H1 (cell line): ENCODE measurements at regions not wholly inside any gene's neighbourhood (a gene's known extent, or its start where the extent isn't known, plus 50 kb on each side); places are given as distances from the start of the nearest gene placed in this dataset.
A peak's percentile ranks its signal among the peaks of the same experiment; 100 is the strongest.

Experiments
- CTCF ChIA-PET: fragments of 300-600 bp; sonication (Branson Sonifier 250); formaldehyde crosslinking; loops from one replicate; lab custom pipeline; 2021; ENCODE audit not compliant: partially characterized antibody; lab: Charles Lee
- POLR2A ChIA-PET: fragments of 300-600 bp; sonication (Branson Sonifier 250); formaldehyde crosslinking; loops from one replicate; lab custom pipeline; 2021; ENCODE audit warnings: inconsistent platforms; ENCODE audit not compliant: partially characterized antibody; lab: Charles Lee
- DNase-seq, 2 experiments: peaks; one replicate each; pipeline versions ENCODE4 v3.0.0 to v3.0.0-alpha.2; 2010 to 2022; ENCODE audit warnings: low spot score in 2 of 2, low read depth in 1 of 2, mixed read lengths in 1 of 2
- FAIRE-seq: peaks from 2 replicates; lab custom pipeline; 2011; peaks lifted over from hg19 to GRCh38; lab: Jason Lieb, UNC
- H2AFZ ChIP-seq: 2 replicates; pipeline ENCODE4 v1.8.1; 2012; ENCODE audit warnings: low read length, inconsistent platforms
- H2AK5ac ChIP-seq: 2 replicates; pipeline ENCODE4 v1.6.1; 2013; ENCODE audit warnings: low read depth, low read length
- H2BK120ac ChIP-seq: replicated peaks from 2 replicates; pipeline ENCODE3; 2013; ENCODE audit warnings: low read depth, low read length, inconsistent platforms
- H2BK12ac ChIP-seq: 2 replicates; pipeline ENCODE4 v1.6.1; 2013; ENCODE audit warnings: low read depth, low read length
- H2BK15ac ChIP-seq: 2 replicates; pipeline ENCODE4 v1.6.1; 2013; ENCODE audit warnings: low read length
- H2BK20ac ChIP-seq: 2 replicates; pipeline ENCODE4 v1.6.1; 2013; ENCODE audit warnings: low read length
- H2BK5ac ChIP-seq: 2 replicates; pipeline ENCODE4 v1.6.1; 2013; ENCODE audit warnings: low read depth, low read length
- H3K14ac ChIP-seq: 2 replicates; pipeline ENCODE4 v1.6.1; 2013; ENCODE audit warnings: inconsistent platforms; ENCODE audit not compliant: insufficient read length
- H3K18ac ChIP-seq: 2 replicates; pipeline ENCODE4 v1.6.1; 2013; ENCODE audit warnings: low read length; ENCODE audit errors: extremely low read depth
- H3K23ac ChIP-seq: 2 replicates; pipeline ENCODE4 v1.6.1; 2013; ENCODE audit warnings: inconsistent platforms; ENCODE audit not compliant: insufficient read length
- H3K23me2 ChIP-seq: 2 replicates; pipeline ENCODE4 v1.6.1; 2013; ENCODE audit warnings: low read depth, low read length
- H3K27ac ChIP-seq: 2 replicates; pipeline ENCODE4 v1.6.1; 2011; ENCODE audit warnings: low read depth, low read length, inconsistent platforms
- H3K27me3 ChIP-seq, 4 experiments: replicated peaks in 1 of 4; 1 replicate in 1 of 4; 2 replicates in 3 of 4; pipeline versions ENCODE4 v1.6.1 to v1.8.1; 2011 to 2013; ENCODE audit warnings: low read length in 3 of 4, mild to moderate bottlenecking in 3 of 4, inconsistent platforms in 2 of 4, mixed read lengths in 2 of 4, moderate library complexity in 1 of 4; ENCODE audit not compliant: control insufficient read depth in 3 of 4, insufficient read depth in 3 of 4; ENCODE audit errors: extremely low read depth in 1 of 4
- H3K36me3 ChIP-seq, 4 experiments: 2 replicates each; pipeline versions ENCODE4 v1.6.1 to v1.8.1; 2011 to 2013; ENCODE audit warnings: mild to moderate bottlenecking in 4 of 4, low read length in 3 of 4, moderate library complexity in 2 of 4, control low read depth in 1 of 4, inconsistent platforms in 1 of 4; ENCODE audit not compliant: insufficient read depth in 4 of 4, control insufficient read depth in 2 of 4
- H3K4ac ChIP-seq: replicated peaks from 2 replicates; pipeline ENCODE3; 2013; ENCODE audit warnings: low read length, low read depth, mixed read lengths, inconsistent platforms; ENCODE audit not compliant: insufficient read length
- H3K4me1 ChIP-seq, 4 experiments: replicated peaks in 1 of 4; 1 replicate in 1 of 4; 2 replicates in 3 of 4; pipeline versions ENCODE4 v1.6.1 to v1.8.1; 2011 to 2013; ENCODE audit warnings: low read length in 3 of 4, inconsistent platforms in 2 of 4, mixed read lengths in 1 of 4; ENCODE audit not compliant: insufficient read depth in 4 of 4, control insufficient read depth in 3 of 4
- H3K4me2 ChIP-seq, 2 experiments: 2 replicates each; pipeline versions ENCODE4 v1.6.1 to v1.8.1; 2011 to 2013; ENCODE audit warnings: low read depth in 2 of 2, low read length in 2 of 2, control low read depth in 1 of 2, inconsistent platforms in 1 of 2, mild to moderate bottlenecking in 1 of 2; ENCODE audit not compliant: insufficient read depth in 1 of 2
- H3K4me3 ChIP-seq, 4 experiments: fragments of 200-600, 300-600 bp in 1 of 4; sonication (generic), shearing (Covaris generic), sonication (Bioruptor Twin) in 1 of 4; 2 replicates each; pipeline versions ENCODE4 v1.5.1 to v1.8.1; 2011 to 2016; ENCODE audit warnings: low read length in 4 of 4, low read depth in 3 of 4, control low read depth in 2 of 4, inconsistent platforms in 2 of 4, mild to moderate bottlenecking in 2 of 4, mixed read lengths in 1 of 4, moderate library complexity in 1 of 4; ENCODE audit not compliant: insufficient read depth in 2 of 4; ENCODE audit errors: extremely low read depth in 1 of 4
- H3K56ac ChIP-seq: replicated peaks from 2 replicates; pipeline ENCODE3; 2013; ENCODE audit warnings: low read depth, mild to moderate bottlenecking, mixed read lengths, low read length, inconsistent platforms; ENCODE audit not compliant: insufficient read length
- H3K79me1 ChIP-seq: 2 replicates; pipeline ENCODE4 v1.6.1; 2013; ENCODE audit warnings: low read depth, low read length, control low read depth
- H3K79me2 ChIP-seq, 2 experiments: 2 replicates each; pipeline versions ENCODE4 v1.6.1 to v1.8.1; 2012 to 2013; ENCODE audit warnings: low read length in 2 of 2, mild to moderate bottlenecking in 2 of 2, inconsistent platforms in 1 of 2; ENCODE audit not compliant: insufficient read depth in 2 of 2, control insufficient read depth in 1 of 2
- H3K9ac ChIP-seq, 4 experiments: replicated peaks in 1 of 4; 1 replicate in 1 of 4; 2 replicates in 3 of 4; pipeline versions ENCODE4 v1.6.1 to v1.8.1; 2011 to 2013; ENCODE audit warnings: low read depth in 3 of 4, low read length in 3 of 4, control low read depth in 2 of 4, mild to moderate bottlenecking in 2 of 4, moderate library complexity in 2 of 4, inconsistent platforms in 1 of 4; ENCODE audit errors: extremely low read depth in 1 of 4
- H3K9me3 ChIP-seq, 2 experiments: 2 replicates each; pipeline versions ENCODE4 v1.6.1 to v1.8.1; 2012 to 2013; ENCODE audit warnings: mild to moderate bottlenecking in 2 of 2, moderate library complexity in 2 of 2, control low read depth in 1 of 2, inconsistent platforms in 1 of 2, low read depth in 1 of 2, low read length in 1 of 2, mixed read lengths in 1 of 2; ENCODE audit not compliant: insufficient read depth in 2 of 2
- H4K20me1 ChIP-seq, 2 experiments: replicated peaks in 1 of 2; 2 replicates each; pipeline versions ENCODE3 to v1.8.1; 2011 to 2013; ENCODE audit warnings: inconsistent platforms in 2 of 2, low read length in 2 of 2, mild to moderate bottlenecking in 1 of 2; ENCODE audit not compliant: insufficient read depth in 2 of 2, control insufficient read depth in 1 of 2
- H4K5ac ChIP-seq: 2 replicates; pipeline ENCODE4 v1.6.1; 2013; ENCODE audit warnings: low read length, low read depth, mixed read lengths, inconsistent platforms; ENCODE audit not compliant: insufficient read length
- H4K8ac ChIP-seq: 2 replicates; pipeline ENCODE4 v1.8.0; 2013; ENCODE audit warnings: mild to moderate bottlenecking, moderate library complexity, low read length, inconsistent platforms; ENCODE audit not compliant: insufficient read depth; ENCODE audit errors: extremely low read depth
- H4K91ac ChIP-seq: replicated peaks from 2 replicates; pipeline ENCODE3; 2013; ENCODE audit warnings: low read length, mixed read lengths, inconsistent platforms; ENCODE audit not compliant: insufficient read length
- ATF2 ChIP-seq: IDR thresholded peaks from 2 replicates; pipeline ENCODE4 v1.6.1; 2012; ENCODE audit warnings: low read length, inconsistent platforms
- CBX5 ChIP-seq: fragments of 300-800, 300-1000 bp; sonication (generic); IDR thresholded peaks from 2 replicates; pipeline ENCODE4 v1.7.1; 2016; ENCODE audit warnings: antibody characterized with exemption, low read length, low read depth
- CTCF ChIP-seq, 3 experiments: IDR thresholded peaks; 1 replicate in 2 of 3; 2 replicates in 1 of 3; pipeline versions ENCODE4 v1.5.1 to v1.6.1; 2011; ENCODE audit warnings: low read length in 3 of 3, mild to moderate bottlenecking in 3 of 3, inconsistent platforms in 2 of 3, low read depth in 1 of 3, moderate library complexity in 1 of 3; ENCODE audit not compliant: insufficient read depth in 1 of 3; ENCODE audit errors: control extremely low read depth in 1 of 3
- EP300 ChIP-seq, 2 experiments: IDR thresholded peaks; 1 replicate in 1 of 2; 2 replicates in 1 of 2; pipeline ENCODE4 v1.6.1; 2011 to 2012; ENCODE audit warnings: low read depth in 2 of 2, low read length in 2 of 2, mild to moderate bottlenecking in 2 of 2, borderline replicate concordance in 1 of 2, inconsistent platforms in 1 of 2, moderate library complexity in 1 of 2
- GTF2F1 ChIP-seq: IDR thresholded peaks from 2 replicates; pipeline ENCODE4 v1.6.1; 2012; ENCODE audit warnings: low read depth, low read length, improper control_type of control experiment, borderline replicate concordance
- HDAC6 ChIP-seq: IDR thresholded peaks from one replicate; pipeline ENCODE4 v1.7.1; 2012; ENCODE audit warnings: low read depth, mild to moderate bottlenecking, inconsistent platforms, low read length, moderate library complexity
- JUND ChIP-seq: IDR thresholded peaks from 2 replicates; pipeline ENCODE4 v1.6.1; 2011; ENCODE audit warnings: mild to moderate bottlenecking, improper control_type of control experiment, low read length
- SIN3A ChIP-seq, 2 experiments: IDR thresholded peaks in 1 of 2; conservative IDR thresholded peaks in 1 of 2; 2 replicates each; pipeline ENCODE4 v1.6.1; 2011 to 2012; ENCODE audit warnings: low read length in 2 of 2, improper control_type of control experiment in 1 of 2, low read depth in 1 of 2, mild to moderate bottlenecking in 1 of 2
- TCF12 ChIP-seq: IDR thresholded peaks from 2 replicates; pipeline ENCODE4 v1.6.1; 2011; ENCODE audit warnings: low read depth, mild to moderate bottlenecking, low read length
- ZNF274 ChIP-seq: IDR thresholded peaks from 2 replicates; pipeline ENCODE4 v1.7.0; 2012; ENCODE audit warnings: low read length, borderline replicate concordance; ENCODE audit errors: extremely low read depth
- WGBS, 2 experiments: shearing (Covaris generic) in 1 of 2; methylation state at CpG; one replicate each; pipeline versions ENCODE4 v1.1.6 to v1.1.7; 2013 to 2015; ENCODE audit warnings: low lambda C conversion rate in 2 of 2, mixed read lengths in 2 of 2, inconsistent platforms in 1 of 2, low coverage in 1 of 2, missing lambda C conversion rate in 1 of 2; ENCODE audit not compliant: insufficient replicate concordance in 2 of 2, insufficient coverage in 1 of 2, insufficient read length in 1 of 2; ENCODE audit errors: extremely low coverage in 1 of 2, missing lambda C conversion rate in 1 of 2; 5-methylcytosine and 5-hydroxymethylcytosine counted together

GRCh38 chr16:20203272-20203671 is 124.0 kb downstream of the GP2 start:
- H2AFZ ChIP-seq, result no peak overlapping the region
- H2BK5ac ChIP-seq, result no peak overlapping the region
- no peak overlapping the region for H3K56ac ChIP-seq
- H2BK12ac ChIP-seq, result no peak overlapping the region
- WGBS, 2 experiments, result 79% methylated on average over 6 of the region's 6 CpGs; no CpG with 5 or more reads in 1 of the 2 experiments
- CTCF ChIA-PET, result interaction anchor here (1.2 to 1.3 kb wide), 2 partner anchors 58 to 296 kb away, joined by 3 to 4 read pairs; no protein-coding TSS in a partner anchor
- H3K27ac ChIP-seq, result no peak overlapping the region
- no peak overlapping the region for H2BK120ac ChIP-seq
- H3K23me2 ChIP-seq, result no peaks in the 10 kb centered on the region
- FAIRE-seq (no peak), DNase-seq (no peak)
- no peak overlapping the region for H3K4me3 ChIP-seq
- no peak overlapping the region for H4K8ac ChIP-seq
- H3K9me3 ChIP-seq, result no peaks in the 10 kb centered on the region
- H3K4ac ChIP-seq, result no peak overlapping the region
- H3K79me2 ChIP-seq, result no peaks in the 10 kb centered on the region
- H4K91ac ChIP-seq, result peak overlapping the region; percentile 9
- H4K5ac ChIP-seq, result no peak overlapping the region
- H3K18ac ChIP-seq, result no peak overlapping the region
- no peak overlapping the region for H3K23ac ChIP-seq
- H3K79me1 ChIP-seq, result no peaks in the 10 kb centered on the region
- H3K4me2 ChIP-seq, result no peak overlapping the region
- H2BK20ac ChIP-seq, result no peak overlapping the region
- H2BK15ac ChIP-seq, result no peak overlapping the region
- H4K20me1 ChIP-seq, result no peaks in the 10 kb centered on the region
- no peaks in the 10 kb centered on the region for H3K27me3 ChIP-seq
- no peak overlapping the region for H3K9ac ChIP-seq
- H3K14ac ChIP-seq, result no peak overlapping the region
- no peaks in the 10 kb centered on the region for H3K4me1 ChIP-seq
- no peak overlapping the region for H2AK5ac ChIP-seq
- POLR2A ChIA-PET, result no interaction called here
- no peaks in the 10 kb centered on the region for H3K36me3 ChIP-seq
- TF ChIP-seq EP300 (IDR thresholded peaks at IDR 0.05; ENCODE audit: borderline replicate concordance in 1 of 2, low read depth in 2 of 2, low read length in 2 of 2) (no peak), ATF2 (no peak), JUND (no peak), GTF2F1 (no peak), HDAC6 (no peak), CBX5 (no peak), CTCF (IDR thresholded peaks at IDR 0.05; ENCODE audit: control extremely low read depth in 1 of 3, insufficient read depth in 1 of 3, low read depth in 1 of 3, low read length in 3 of 3) (no peak), ZNF274 (no peak), TCF12 (no peak), SIN3A (conservative IDR thresholded peaks at IDR 0.05 in 1 of 2, IDR thresholded peaks at IDR 0.05 in 1 of 2; ENCODE audit: low read depth in 1 of 2, low read length in 2 of 2) (no peak)
